ENCODE measurements at regions not wholly inside any gene's neighbourhood (a gene's known extent, or its start where the extent isn't known, plus 50 kb on each side); places are given as distances from the start of the nearest gene placed in this dataset.

DNA sequence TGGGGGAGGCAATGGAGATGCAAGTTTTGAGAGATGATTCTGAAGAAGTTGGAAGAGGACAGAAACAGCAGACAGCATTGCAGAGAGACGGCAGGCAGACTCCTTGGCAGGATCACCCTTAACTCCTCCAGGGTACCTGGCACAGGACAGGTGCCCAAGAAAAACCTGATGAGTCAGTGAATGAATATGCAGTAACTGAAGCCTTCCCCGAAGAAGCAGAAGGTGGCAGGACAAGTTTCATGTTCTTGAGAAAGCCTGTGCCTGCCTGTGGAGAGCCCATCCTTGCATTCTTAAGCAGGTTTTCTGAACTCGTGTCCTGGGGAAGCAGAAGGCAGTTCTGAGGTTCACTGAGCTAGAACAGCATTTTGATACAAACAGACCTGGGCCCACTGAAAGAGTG, 79.6 kb upstream of the SASH1 start:
- TF ChIP-seq, protein P1, sequence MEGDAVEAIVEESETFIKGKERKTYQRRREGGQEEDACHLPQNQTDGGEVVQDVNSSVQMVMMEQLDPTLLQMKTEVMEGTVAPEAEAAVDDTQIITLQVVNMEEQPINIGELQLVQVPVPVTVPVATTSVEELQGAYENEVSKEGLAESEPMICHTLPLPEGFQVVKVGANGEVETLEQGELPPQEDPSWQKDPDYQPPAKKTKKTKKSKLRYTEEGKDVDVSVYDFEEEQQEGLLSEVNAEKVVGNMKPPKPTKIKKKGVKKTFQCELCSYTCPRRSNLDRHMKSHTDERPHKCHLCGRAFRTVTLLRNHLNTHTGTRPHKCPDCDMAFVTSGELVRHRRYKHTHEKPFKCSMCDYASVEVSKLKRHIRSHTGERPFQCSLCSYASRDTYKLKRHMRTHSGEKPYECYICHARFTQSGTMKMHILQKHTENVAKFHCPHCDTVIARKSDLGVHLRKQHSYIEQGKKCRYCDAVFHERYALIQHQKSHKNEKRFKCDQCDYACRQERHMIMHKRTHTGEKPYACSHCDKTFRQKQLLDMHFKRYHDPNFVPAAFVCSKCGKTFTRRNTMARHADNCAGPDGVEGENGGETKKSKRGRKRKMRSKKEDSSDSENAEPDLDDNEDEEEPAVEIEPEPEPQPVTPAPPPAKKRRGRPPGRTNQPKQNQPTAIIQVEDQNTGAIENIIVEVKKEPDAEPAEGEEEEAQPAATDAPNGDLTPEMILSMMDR (IDR thresholded peaks at IDR 0.05; ENCODE audit: insufficient read depth, low read depth, low read length) = no peak
- no peak for TF ChIP-seq EZH2 (IDR thresholded peaks at IDR 0.05; ENCODE audit: insufficient read depth, low read length)

Data from astrocyte (in vitro differentiated cells and primary cell).